GM23248 (cell line): ENCODE measurements at regions not wholly inside any gene's neighbourhood (a gene's known extent, or its start where the extent isn't known, plus 50 kb on each side); places are given as distances from the start of the nearest gene placed in this dataset.

Experiments
- DNase-seq: peaks from one replicate; pipeline ENCODE4 v3.0.0-alpha.2; 2015
- H2AFZ ChIP-seq: fragments of 200-600 bp; sonication (generic); 2 replicates; pipeline ENCODE4 v1.6.1; 2016; ENCODE audit warnings: antibody characterized with exemption
- H3F3A ChIP-seq: fragments of 200-600 bp; sonication (generic); 2 replicates; pipeline ENCODE4 v1.6.1; 2016; ENCODE audit warnings: mild to moderate bottlenecking, antibody characterized with exemption, mixed run types; ENCODE audit not compliant: insufficient read depth
- H3K27ac ChIP-seq: fragments of 200-600 bp; sonication (generic); 2 replicates; pipeline ENCODE4 v1.5.1; 2016; ENCODE audit warnings: mild to moderate bottlenecking
- H3K27me3 ChIP-seq: fragments of 200-600 bp; sonication (generic); replicated peaks from 2 replicates; pipeline ENCODE4 v1.6.1; 2016; ENCODE audit warnings: mild to moderate bottlenecking; ENCODE audit not compliant: insufficient read depth
- H3K36me3 ChIP-seq: fragments of 200-600 bp; sonication (generic); 2 replicates; pipeline ENCODE4 v1.6.1; 2016; ENCODE audit warnings: low read depth, mild to moderate bottlenecking
- H3K4me1 ChIP-seq: fragments of 200-600 bp; sonication (generic); 2 replicates; pipeline ENCODE4 v1.6.1; 2016; ENCODE audit warnings: mild to moderate bottlenecking; ENCODE audit not compliant: insufficient read depth
- H3K4me2 ChIP-seq: fragments of 200-600 bp; sonication (generic); one replicate; pipeline ENCODE4 v1.6.1; 2016; ENCODE audit warnings: mild to moderate bottlenecking; ENCODE audit not compliant: unreplicated experiment
- H3K4me3 ChIP-seq: fragments of 200-600 bp; sonication (generic); 2 replicates; pipeline ENCODE4 v1.5.1; 2016; ENCODE audit warnings: mild to moderate bottlenecking
- H3K79me2 ChIP-seq: fragments of 200-600 bp; sonication (generic); 2 replicates; pipeline ENCODE4 v1.6.1; 2016; ENCODE audit warnings: mild to moderate bottlenecking; ENCODE audit not compliant: insufficient read depth
- H3K9ac ChIP-seq: fragments of 200-600 bp; sonication (generic); 2 replicates; pipeline ENCODE4 v1.6.1; 2016; ENCODE audit warnings: mild to moderate bottlenecking
- H3K9me2 ChIP-seq: fragments of 200-600 bp; sonication (generic); 2 replicates; pipeline ENCODE4 v1.6.1; 2016; ENCODE audit warnings: mixed run types, mild to moderate bottlenecking, moderate library complexity; ENCODE audit not compliant: insufficient read depth
- H3K9me3 ChIP-seq: fragments of 200-600 bp; sonication (generic); one replicate; pipeline ENCODE4 v1.6.1; 2017; ENCODE audit warnings: low read depth
- H4K20me1 ChIP-seq: fragments of 200-600 bp; sonication (generic); 2 replicates; pipeline ENCODE4 v1.6.0; 2016; ENCODE audit not compliant: insufficient read depth
- EZH2 ChIP-seq: fragments of 200-600 bp; sonication (generic); IDR thresholded peaks from 2 replicates; pipeline ENCODE4 v1.6.1; 2018; ENCODE audit warnings: antibody characterized with exemption, mild to moderate bottlenecking; ENCODE audit not compliant: insufficient read depth, poor library complexity, severe bottlenecking
- EZH2phosphoT487 ChIP-seq: fragments of 200-600 bp; sonication (generic); IDR thresholded peaks from 2 replicates; pipeline ENCODE4 v1.6.1; 2018; ENCODE audit warnings: antibody characterized with exemption, moderate library complexity, mild to moderate bottlenecking, low read depth; ENCODE audit not compliant: insufficient read depth
- WGBS, 2 experiments: methylation state at CpG; one replicate each; pipeline ENCODE4 v1.1.6; 2015 to 2017; ENCODE audit warnings: low lambda C conversion rate in 2 of 2, low coverage in 1 of 2; ENCODE audit errors: missing lambda C conversion rate in 2 of 2; 5-methylcytosine and 5-hydroxymethylcytosine counted together
- in situ Hi-C: fragments of 300-500 bp; cut with MboI; formaldehyde crosslinking; loops from 2 replicates; pipeline ENCODE4 v1.15.0; 2020

DNA sequence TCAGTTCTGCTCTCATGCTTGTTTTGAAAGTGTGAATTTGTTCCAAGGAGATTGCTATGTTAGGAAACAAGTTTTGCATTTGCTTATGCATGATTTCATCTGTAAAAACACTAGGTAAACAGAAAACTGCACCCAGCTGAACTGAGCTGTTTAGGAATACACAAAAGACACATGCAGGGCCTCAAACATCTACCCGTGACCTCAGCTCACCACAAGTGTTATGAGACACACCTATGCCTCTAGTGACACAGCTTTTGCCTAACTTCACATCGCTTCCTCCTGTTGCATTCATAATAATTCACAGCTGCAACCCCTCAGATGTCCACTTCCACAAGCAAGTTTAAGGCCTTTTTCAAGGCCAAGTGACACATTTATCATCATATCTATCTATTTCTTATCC, 98.0 kb upstream of the SLC24A3 start:
- Histone ChIP-seq H3K9me2 (no peaks in the 10 kb centered on the region), H3K9me3 (no peaks in the 10 kb centered on the region), H3K36me3 (no peaks in the 10 kb centered on the region), H2AFZ (no peak overlapping the region), H3F3A (no peaks in the 10 kb centered on the region), H3K27me3 (no peaks in the 10 kb centered on the region), H3K9ac (no peak overlapping the region), H3K4me2 (no peak overlapping the region), H3K27ac (no peak overlapping the region), H4K20me1 (no peaks in the 10 kb centered on the region), H3K4me1 (no peaks in the 10 kb centered on the region), H3K79me2 (no peaks in the 10 kb centered on the region), H3K4me3 (no peak overlapping the region)
- no peak for TF ChIP-seq EZH2phosphoT487
- TF ChIP-seq EZH2: no peak
- WGBS, 2 experiments: 35 to 43% methylated on average over 2 of the region's 2 CpGs
- DNase-seq: no peak
- in situ Hi-C loops: no loop called here

DNA sequence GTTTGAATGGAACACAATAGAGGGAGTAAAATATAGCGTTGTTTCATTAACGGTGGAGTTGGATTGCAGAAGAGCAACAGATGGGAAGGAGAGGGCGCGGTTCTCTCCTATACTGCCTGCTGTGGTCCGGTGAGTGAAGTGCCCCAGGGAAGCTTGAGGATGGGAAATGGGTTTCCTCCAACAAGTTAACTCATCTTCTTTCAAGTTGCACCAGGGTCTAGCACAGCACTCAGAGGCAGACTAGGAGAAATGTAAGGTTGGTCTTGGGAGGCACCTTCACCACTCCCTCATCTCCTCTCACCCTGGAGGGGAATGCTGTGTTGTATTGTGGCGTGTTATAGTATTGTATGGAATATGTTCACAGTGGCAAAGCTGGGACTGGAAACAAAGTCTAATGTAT, 96.9 kb upstream of the SLC24A3 start:
- no peaks in the 10 kb centered on the region for H4K20me1 ChIP-seq
- H3K27ac ChIP-seq: no peak overlapping the region
- H3F3A ChIP-seq: no peaks in the 10 kb centered on the region
- in situ Hi-C loops: no loop called here
- no peaks in the 10 kb centered on the region for H3K9me3 ChIP-seq
- no peak overlapping the region for H3K4me3 ChIP-seq
- H3K9me2 ChIP-seq: no peaks in the 10 kb centered on the region
- no peak overlapping the region for H3K9ac ChIP-seq
- TF ChIP-seq EZH2phosphoT487: no peak
- TF ChIP-seq EZH2: no peak
- no peaks in the 10 kb centered on the region for H3K27me3 ChIP-seq
- WGBS, 2 experiments: 49 to 56% methylated on average over 6 of the region's 6 CpGs
- no peaks in the 10 kb centered on the region for H3K79me2 ChIP-seq
- no peak for DNase-seq
- no peak overlapping the region for H3K4me2 ChIP-seq
- no peaks in the 10 kb centered on the region for H3K4me1 ChIP-seq
- no peak overlapping the region for H2AFZ ChIP-seq
- no peaks in the 10 kb centered on the region for H3K36me3 ChIP-seq

GRCh38 chr20:19120011-19120410, 92.4 kb upstream of the SLC24A3 start:
- in situ Hi-C loops: no loop called here
- TF ChIP-seq EZH2phosphoT487 (no peak), EZH2 (no peak)

GRCh38 chr20:19120569-19120968, 91.9 kb upstream of the SLC24A3 start:
- no peaks in the 10 kb centered on the region for H3K27me3 ChIP-seq
- no peak overlapping the region for H3K4me3 ChIP-seq
- WGBS, 2 experiments: 8 to 15% methylated on average over 4 of the region's 4 CpGs
- H3K9ac ChIP-seq: no peak overlapping the region
- H4K20me1 ChIP-seq: no peaks in the 10 kb centered on the region
- TF ChIP-seq EZH2: no peak
- no peak for TF ChIP-seq EZH2phosphoT487
- no peaks in the 10 kb centered on the region for H3K9me3 ChIP-seq
- H3F3A ChIP-seq: no peaks in the 10 kb centered on the region
- H3K4me2 ChIP-seq: no peak overlapping the region
- H3K4me1 ChIP-seq: no peaks in the 10 kb centered on the region
- H3K79me2 ChIP-seq: no peaks in the 10 kb centered on the region
- in situ Hi-C loops: no loop called here
- no peaks in the 10 kb centered on the region for H3K9me2 ChIP-seq
- H3K27ac ChIP-seq: no peak overlapping the region
- no peak overlapping the region for H2AFZ ChIP-seq
- H3K36me3 ChIP-seq: no peaks in the 10 kb centered on the region
- no peak for DNase-seq

More at GRCh38 chr20:19120011-19120410, 92.4 kb upstream of the SLC24A3 start:
- WGBS, 2 experiments: 54% methylated on average over 9 of the region's 9 CpGs
- Histone ChIP-seq H3K79me2 (no peaks in the 10 kb centered on the region), H3K9me2 (no peaks in the 10 kb centered on the region), H3K27me3 (no peaks in the 10 kb centered on the region), H3K4me1 (no peaks in the 10 kb centered on the region), H3K4me3 (no peak overlapping the region), H3K9ac (no peak overlapping the region), H3K9me3 (no peaks in the 10 kb centered on the region), H3K36me3 (no peaks in the 10 kb centered on the region), H3K4me2 (no peak overlapping the region), H2AFZ (no peak overlapping the region), H3K27ac (no peak overlapping the region), H3F3A (no peaks in the 10 kb centered on the region), H4K20me1 (no peaks in the 10 kb centered on the region)
- no peak for DNase-seq

DNA sequence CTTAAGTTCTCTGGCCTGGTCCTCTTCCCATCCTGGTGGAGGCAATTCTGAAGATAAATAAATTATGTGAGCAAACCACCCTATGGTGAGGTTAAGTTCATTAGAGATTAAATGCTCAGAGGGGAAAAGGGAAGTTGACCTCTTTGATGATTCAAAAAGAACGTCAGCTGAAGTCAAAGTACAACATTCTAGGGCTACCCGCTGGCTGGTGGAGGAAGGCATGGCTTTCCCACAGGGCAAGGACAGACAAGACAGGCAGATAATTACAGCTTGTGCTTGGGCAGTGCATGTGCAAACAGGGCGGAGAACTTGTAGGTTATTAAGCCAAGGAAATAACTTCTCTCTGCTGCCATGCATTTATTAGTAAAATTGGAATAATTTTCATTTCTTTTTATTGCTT, 91.0 kb upstream of the SLC24A3 start:
- H4K20me1 ChIP-seq: no peaks in the 10 kb centered on the region
- H3K27ac ChIP-seq: no peak overlapping the region
- no peaks in the 10 kb centered on the region for H3K79me2 ChIP-seq
- no peaks in the 10 kb centered on the region for H3K4me1 ChIP-seq
- no peaks in the 10 kb centered on the region for H3K27me3 ChIP-seq
- H2AFZ ChIP-seq: no peak overlapping the region
- H3K9me3 ChIP-seq: no peaks in the 10 kb centered on the region
- H3K36me3 ChIP-seq: no peaks in the 10 kb centered on the region
- TF ChIP-seq EZH2phosphoT487 (no peak), EZH2 (no peak)
- no peak overlapping the region for H3K4me3 ChIP-seq
- no peak for DNase-seq
- no peaks in the 10 kb centered on the region for H3F3A ChIP-seq
- H3K9me2 ChIP-seq: no peaks in the 10 kb centered on the region
- H3K4me2 ChIP-seq: no peak overlapping the region
- 2 to 6% methylated on average over 3 of the region's 3 CpGs for WGBS, 2 experiments
- in situ Hi-C loops: no loop called here
- H3K9ac ChIP-seq: no peak overlapping the region
